Coronary artery (tissue), 2 donors: ENCODE measurements at regions not wholly inside any gene's neighbourhood (a gene's known extent, or its start where the extent isn't known, plus 50 kb on each side); places are given as distances from the start of the nearest gene placed in this dataset.

ENCODE experiments used
- DNase-seq: peaks from one replicate; pipeline ENCODE4 v3.0.0-alpha.2; 2017; ENCODE audit warnings: low spot score
- H3K27ac ChIP-seq, 2 donors: fragments of 200-600 bp; sonication (generic); one replicate each; pipeline ENCODE4 v1.5.1; 2016 to 2019
- H3K4me3 ChIP-seq: fragments of 200-600 bp; sonication (generic); 2 replicates; pipeline ENCODE4 v1.5.1; 2016; ENCODE audit warnings: mild to moderate bottlenecking, moderate library complexity
- TF ChIP-seq, protein P1 (sequence below): fragments of 200-600 bp; sonication (generic); IDR thresholded peaks from one replicate; pipeline ENCODE4 v1.5.1; 2019; ENCODE audit warnings: antibody characterized with exemption

DNA sequence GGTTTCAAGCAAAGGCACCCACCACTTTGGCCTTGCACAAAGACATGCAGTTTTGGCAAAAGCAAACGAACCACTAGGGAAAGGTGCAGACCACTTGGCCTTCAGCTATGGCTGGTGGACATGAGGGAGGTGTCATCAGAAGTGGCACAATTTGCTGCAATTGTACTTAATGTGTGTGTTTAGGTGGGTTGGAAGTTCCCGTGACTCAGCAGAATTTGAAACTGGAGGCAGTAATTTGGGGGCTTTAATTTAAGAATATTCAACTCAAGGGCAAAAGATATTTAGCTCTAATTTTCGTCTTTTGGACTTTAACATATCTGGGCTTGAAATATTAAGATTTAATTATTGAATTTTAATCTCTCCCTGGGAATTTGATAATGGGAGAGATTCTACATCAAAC is 115.6 kb upstream of the NOCT start:
- Histone ChIP-seq H3K4me3 (no peak overlapping the region), H3K27ac (no peak overlapping the region)
- TF ChIP-seq, protein P1, sequence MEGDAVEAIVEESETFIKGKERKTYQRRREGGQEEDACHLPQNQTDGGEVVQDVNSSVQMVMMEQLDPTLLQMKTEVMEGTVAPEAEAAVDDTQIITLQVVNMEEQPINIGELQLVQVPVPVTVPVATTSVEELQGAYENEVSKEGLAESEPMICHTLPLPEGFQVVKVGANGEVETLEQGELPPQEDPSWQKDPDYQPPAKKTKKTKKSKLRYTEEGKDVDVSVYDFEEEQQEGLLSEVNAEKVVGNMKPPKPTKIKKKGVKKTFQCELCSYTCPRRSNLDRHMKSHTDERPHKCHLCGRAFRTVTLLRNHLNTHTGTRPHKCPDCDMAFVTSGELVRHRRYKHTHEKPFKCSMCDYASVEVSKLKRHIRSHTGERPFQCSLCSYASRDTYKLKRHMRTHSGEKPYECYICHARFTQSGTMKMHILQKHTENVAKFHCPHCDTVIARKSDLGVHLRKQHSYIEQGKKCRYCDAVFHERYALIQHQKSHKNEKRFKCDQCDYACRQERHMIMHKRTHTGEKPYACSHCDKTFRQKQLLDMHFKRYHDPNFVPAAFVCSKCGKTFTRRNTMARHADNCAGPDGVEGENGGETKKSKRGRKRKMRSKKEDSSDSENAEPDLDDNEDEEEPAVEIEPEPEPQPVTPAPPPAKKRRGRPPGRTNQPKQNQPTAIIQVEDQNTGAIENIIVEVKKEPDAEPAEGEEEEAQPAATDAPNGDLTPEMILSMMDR: no peak
- no peak for DNase-seq

- Histone ChIP-seq H3K27ac (no peak overlapping the region), H3K4me3 (no peak overlapping the region)
- TF ChIP-seq, protein P1: no peak
- no peak for DNase-seq
These were observed 117.3 kb upstream of the NOCT start for GRCh38 chr4:138898282-138898681.

- DNase-seq: no peak
- Histone ChIP-seq H3K27ac (no peak overlapping the region), H3K4me3 (no peak overlapping the region)
- TF ChIP-seq, protein P1: no peak
These were observed 117.8 kb upstream of the NOCT start for GRCh38 chr4:138897811-138898226.

GRCh38 chr4:138894709-138895108 is 120.9 kb upstream of the NOCT start:
- Histone ChIP-seq H3K4me3 (no peak overlapping the region), H3K27ac (no peak overlapping the region)
- DNase-seq: no peak
- TF ChIP-seq, protein P1: no peak

DNA sequence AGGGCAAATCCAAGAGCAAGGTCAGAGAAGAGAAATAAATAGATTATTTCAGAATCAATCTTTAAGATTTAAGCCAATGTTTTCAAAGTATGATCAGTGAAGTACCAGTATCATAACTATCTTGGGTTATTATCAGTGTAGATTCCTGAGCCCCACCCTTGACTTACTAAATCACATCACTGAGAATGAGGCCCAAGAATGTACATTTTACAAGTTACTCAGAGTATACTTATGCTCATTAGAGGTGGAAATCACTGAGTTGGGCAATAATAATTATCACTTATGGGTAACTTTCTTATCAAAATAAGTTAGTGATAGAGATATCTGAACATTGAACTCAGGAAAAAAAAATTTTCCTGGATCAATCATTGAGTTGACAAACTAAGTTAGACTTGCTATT is 121.6 kb upstream of the NOCT start:
- TF ChIP-seq, protein P1: no peak
- no peak overlapping the region for H3K27ac ChIP-seq
- DNase-seq: no peak
- no peak overlapping the region for H3K4me3 ChIP-seq

DNA sequence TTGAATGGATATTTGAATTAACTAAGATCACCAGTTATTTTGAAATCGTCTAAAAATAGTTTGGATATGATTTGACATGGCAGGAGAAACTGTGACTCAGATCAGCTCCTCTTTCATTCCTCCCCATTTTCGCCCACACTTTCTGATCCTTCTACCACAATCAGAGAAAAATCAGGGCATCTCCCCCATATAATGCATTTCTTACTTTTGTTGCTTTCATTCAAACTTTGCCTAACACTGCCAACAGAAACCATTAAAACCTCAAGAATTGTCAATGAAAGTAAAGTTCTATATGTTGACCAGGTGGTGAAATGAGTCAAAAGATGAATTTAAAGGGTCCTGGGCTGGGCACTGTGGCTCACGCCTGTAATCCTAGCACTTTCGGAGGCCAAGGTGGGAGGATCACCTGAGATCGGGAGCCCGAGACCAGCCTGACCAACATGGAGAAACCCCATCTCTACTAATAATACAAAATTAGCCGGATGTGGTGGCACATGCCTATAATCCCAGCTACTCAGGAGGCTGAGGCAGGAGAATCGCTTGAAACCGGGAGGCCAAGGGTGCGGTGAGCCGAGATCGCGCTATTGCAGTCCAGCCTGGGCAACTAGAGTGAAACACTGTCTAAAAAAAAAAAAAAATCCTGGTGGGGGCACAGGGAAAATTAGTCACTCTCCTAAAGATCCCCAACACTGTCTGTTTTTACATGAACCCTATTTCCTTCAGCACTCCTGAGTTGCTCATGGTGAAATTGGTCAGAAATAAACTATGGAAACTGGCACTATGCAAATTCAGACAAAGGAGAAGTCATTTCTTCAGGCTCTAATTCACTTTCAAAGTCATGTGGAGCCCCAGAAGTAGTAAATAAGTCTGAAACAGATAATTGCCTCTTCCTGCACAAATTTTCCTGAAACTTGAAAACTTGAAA is 122.8 kb upstream of the NOCT start:
- DNase-seq: no peak
- Histone ChIP-seq H3K4me3 (no peak overlapping the region), H3K27ac (no peak overlapping the region)
- TF ChIP-seq, protein P1: no peak

- Histone ChIP-seq H3K27ac (no peak overlapping the region), H3K4me3 (no peak overlapping the region)
- DNase-seq: no peak
- TF ChIP-seq, protein P1: no peak
These were observed 124.0 kb upstream of the NOCT start for GRCh38 chr4:138891631-138892031.
